Esophagus muscularis mucosa (tissue), 4 donors: ENCODE measurements at regions not wholly inside any gene's neighbourhood (a gene's known extent, or its start where the extent isn't known, plus 50 kb on each side); places are given as distances from the start of the nearest gene placed in this dataset.

Source experiments
- DNase-seq: peaks from one replicate; pipeline ENCODE4 v3.0.0-alpha.2; 2017; ENCODE audit errors: extremely low spot score
- H3K27ac ChIP-seq, 4 donors: fragments of 200-600 bp; sonication (generic); replicated peaks in 1 of 4; 1 replicate in 3 of 4; 2 replicates in 1 of 4; pipeline ENCODE4 v1.5.1; 2016 to 2019; ENCODE audit warnings: mild to moderate bottlenecking in 1 of 4
- H3K27me3 ChIP-seq, 4 donors: fragments of 200-600 bp; sonication (generic); one replicate each; pipeline versions ENCODE4 v1.5.1 to v1.6.0; 2016 to 2019
- H3K36me3 ChIP-seq, 4 donors: fragments of 200-600 bp; sonication (generic); one replicate each; pipeline ENCODE4 v1.5.1; 2016 to 2019
- H3K4me1 ChIP-seq, 4 donors: fragments of 200-600 bp; sonication (generic); one replicate each; pipeline ENCODE4 v1.5.1; 2016 to 2019
- H3K4me3 ChIP-seq, 4 donors: fragments of 200-600 bp; sonication (generic); 1 replicate in 2 of 4; 2 replicates in 2 of 4; pipeline ENCODE4 v1.5.1; 2016 to 2019; ENCODE audit warnings: mild to moderate bottlenecking in 4 of 4, moderate library complexity in 1 of 4
- H3K9me3 ChIP-seq, 4 donors: fragments of 200-600 bp; sonication (generic); 1 replicate in 3 of 4; 2 replicates in 1 of 4; pipeline ENCODE4 v1.5.1; 2016 to 2019
- CTCF ChIP-seq, 3 experiments: fragments of 200-600 bp in 2 of 3; fragments of 450-650 bp in 1 of 3; sonication (generic) in 2 of 3; IDR thresholded peaks; one replicate each; pipeline ENCODE4 v1.5.1; 2017 to 2019; ENCODE audit warnings: antibody characterized with exemption in 3 of 3, mild to moderate bottlenecking in 2 of 3, moderate library complexity in 1 of 3
- EP300 ChIP-seq: sonication (generic); formaldehyde crosslinking; IDR thresholded peaks from one replicate; pipeline ENCODE4 v1.6.1; 2017; ENCODE audit warnings: antibody characterized with exemption
- POLR2A ChIP-seq: fragments of 450-650 bp; IDR thresholded peaks from one replicate; pipeline ENCODE4 v1.6.1; 2017; ENCODE audit warnings: antibody characterized with exemption, moderate library complexity, mild to moderate bottlenecking, low read depth
- POLR2AphosphoS5 ChIP-seq, 2 donors: sonication (generic); formaldehyde crosslinking; IDR thresholded peaks; one replicate each; pipeline ENCODE4 v1.6.1; 2017; ENCODE audit warnings: antibody characterized with exemption in 2 of 2
- WGBS: methylation state at CpG from one replicate; pipeline ENCODE4 v1.1.5; 2018; 5-methylcytosine and 5-hydroxymethylcytosine counted together
- intact Hi-C: fragments of 100-400 bp; cut with DNase I; formaldehyde crosslinking; loops from one replicate; pipeline ENCODE4 v1.15.1; 2023

DNA sequence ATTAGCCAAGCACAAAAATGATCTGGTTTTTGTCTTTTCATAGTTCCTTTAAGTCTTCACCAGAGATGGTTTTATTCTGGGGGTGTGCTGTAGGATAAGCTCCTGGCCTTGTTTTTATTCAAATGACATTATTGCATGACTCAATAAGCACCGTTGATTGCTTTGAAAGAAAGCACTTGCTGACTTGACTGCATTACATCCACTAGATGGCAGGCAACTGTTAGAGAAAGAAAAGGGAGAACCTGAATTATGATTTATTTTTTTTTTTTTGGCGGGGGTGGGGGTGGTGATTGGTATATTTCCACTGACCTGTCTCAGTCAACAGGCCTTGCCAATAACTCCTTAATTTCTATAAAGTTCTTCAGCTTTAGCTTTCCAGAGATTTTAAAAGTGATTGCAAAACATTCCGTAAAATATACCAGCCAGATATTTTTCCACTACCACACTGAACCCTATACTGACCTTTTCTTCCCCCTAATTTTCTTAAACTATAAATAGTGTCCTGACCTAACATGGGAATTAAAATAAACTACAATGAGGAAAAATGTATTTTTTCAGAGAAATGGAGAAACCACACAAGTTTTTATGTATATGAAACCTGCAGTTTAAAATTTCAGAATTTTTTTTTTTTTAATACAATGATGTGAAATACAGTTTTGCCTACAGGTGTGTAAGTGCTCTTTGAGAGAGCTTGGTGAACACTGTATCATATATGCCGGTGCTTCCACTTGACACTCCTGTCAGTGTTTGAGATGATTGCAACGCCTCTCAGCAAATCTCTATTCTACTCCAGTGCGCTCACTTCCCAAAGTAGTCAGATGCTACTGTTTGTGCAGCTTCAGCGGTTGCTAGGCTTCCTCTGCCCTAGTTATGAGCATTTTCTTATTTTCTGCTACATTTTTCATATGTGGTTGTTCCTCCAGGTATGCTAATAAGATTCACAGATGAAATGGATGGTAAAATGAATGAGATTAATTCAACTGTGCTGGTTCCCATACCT lies 274.3 kb downstream of the CD109 start:
- Histone ChIP-seq H3K27me3 (no peaks in the 10 kb centered on the region), H3K4me1 (peaks cover 0 to 13% (median 12%) of the 10 kb centered on the region in 4 donors), H3K4me3 (no peak overlapping the region), H3K27ac (no peak overlapping the region), H3K36me3 (no peaks in the 10 kb centered on the region), H3K9me3 (no peaks in the 10 kb centered on the region)
- DNase-seq = no peak
- 55% methylated on average over 7 of the region's 7 CpGs for WGBS
- TF ChIP-seq POLR2A (no peak), POLR2AphosphoS5 (IDR thresholded peaks at IDR 0.05) (no peak), CTCF (IDR thresholded peaks at IDR 0.05) (peak; percentile 57 to 71 (median 69)), EP300 (no peak)
- intact Hi-C loops = loop anchor here (5.0 kb wide), 1 partner anchor 1242 kb away; no protein-coding TSS in a partner anchor

DNA sequence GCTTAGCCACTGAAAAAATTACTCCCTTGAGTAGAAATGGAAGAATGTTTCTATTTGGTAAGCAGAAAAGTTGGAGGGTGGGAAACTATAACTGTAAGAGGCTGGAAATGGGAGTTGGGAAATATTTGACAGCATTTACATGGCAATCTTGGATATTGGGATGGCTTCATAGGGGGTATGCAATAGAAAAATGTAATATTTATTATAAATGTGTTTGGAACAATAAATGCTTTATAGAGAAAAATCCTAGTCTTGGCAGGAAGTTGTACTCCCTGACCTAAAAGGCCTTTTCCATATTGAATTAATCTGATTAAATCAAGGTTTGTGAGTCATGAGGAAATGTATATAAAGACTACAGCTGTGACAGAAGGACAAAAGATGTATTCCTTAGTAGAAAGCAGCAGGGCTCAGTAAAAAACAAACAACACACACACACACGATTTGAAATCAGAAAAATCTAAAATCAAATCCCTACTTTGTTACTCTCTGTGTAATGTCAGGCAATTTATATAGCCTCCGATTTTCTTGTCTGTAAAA lies 272.3 kb downstream of the CD109 start:
- no peaks in the 10 kb centered on the region for H3K27me3 ChIP-seq
- peaks cover 0 to 20% (median 16%) of the 10 kb centered on the region in 4 donors for H3K4me1 ChIP-seq
- WGBS = 74% methylated on average over 2 of the region's 2 CpGs
- H3K4me3 ChIP-seq = no peak overlapping the region
- H3K27ac ChIP-seq = no peak overlapping the region
- TF ChIP-seq POLR2AphosphoS5 (IDR thresholded peaks at IDR 0.05) (no peak), POLR2A (no peak), CTCF (IDR thresholded peaks at IDR 0.05) (no peak), EP300 (no peak)
- DNase-seq = no peak
- no peaks in the 10 kb centered on the region for H3K36me3 ChIP-seq
- no peaks in the 10 kb centered on the region for H3K9me3 ChIP-seq
- intact Hi-C loops = loop anchor here (5.0 kb wide), 1 partner anchor 1244 kb away; no protein-coding TSS in a partner anchor

- H3K4me1 ChIP-seq = peaks cover 0 to 18% (median 15%) of the 10 kb centered on the region in 4 donors
- no peaks in the 10 kb centered on the region for H3K27me3 ChIP-seq
- H3K27ac ChIP-seq = no peak overlapping the region
- intact Hi-C loops = loop anchor here (5.0 kb wide), 1 partner anchor 1247 kb away; no protein-coding TSS in a partner anchor
- TF ChIP-seq CTCF (IDR thresholded peaks at IDR 0.05) (no peak), EP300 (no peak), POLR2A (no peak), POLR2AphosphoS5 (IDR thresholded peaks at IDR 0.05) (no peak)
- no peaks in the 10 kb centered on the region for H3K36me3 ChIP-seq
- WGBS = 14% methylated on average over 1 of the region's 1 CpG
- DNase-seq = no peak
- no peak overlapping the region for H3K4me3 ChIP-seq
- no peaks in the 10 kb centered on the region for H3K9me3 ChIP-seq
Observed at GRCh38 chr6:73965539-73966029, 269.6 kb downstream of the CD109 start.

GRCh38 chr6:73964241-73964854 lies 268.3 kb downstream of the CD109 start:
- TF ChIP-seq POLR2A (no peak), EP300 (no peak), CTCF (IDR thresholded peaks at IDR 0.05) (no peak), POLR2AphosphoS5 (IDR thresholded peaks at IDR 0.05) (no peak)
- no peak overlapping the region for H3K4me3 ChIP-seq
- H3K9me3 ChIP-seq = no peaks in the 10 kb centered on the region
- 53% methylated on average over 2 of the region's 2 CpGs for WGBS
- no peaks in the 10 kb centered on the region for H3K27me3 ChIP-seq
- peaks cover 0 to 7% (median 5%) of the 10 kb centered on the region in 4 donors for H3K4me1 ChIP-seq
- no peak overlapping the region for H3K27ac ChIP-seq
- no peaks in the 10 kb centered on the region for H3K36me3 ChIP-seq
- intact Hi-C loops = no loop called here
- DNase-seq = no peak
